ENCODE measurements at regions not wholly inside any gene's neighbourhood (a gene's known extent, or its start where the extent isn't known, plus 50 kb on each side); places are given as distances from the start of the nearest gene placed in this dataset.
A peak's percentile ranks its signal among the peaks of the same experiment; 100 is the strongest.
"Not testable (repeated sequence)": the region's sequence is repeated elsewhere in the genome, so short reads cannot be mapped to it uniquely, and the experiment has no call there.

DNA sequence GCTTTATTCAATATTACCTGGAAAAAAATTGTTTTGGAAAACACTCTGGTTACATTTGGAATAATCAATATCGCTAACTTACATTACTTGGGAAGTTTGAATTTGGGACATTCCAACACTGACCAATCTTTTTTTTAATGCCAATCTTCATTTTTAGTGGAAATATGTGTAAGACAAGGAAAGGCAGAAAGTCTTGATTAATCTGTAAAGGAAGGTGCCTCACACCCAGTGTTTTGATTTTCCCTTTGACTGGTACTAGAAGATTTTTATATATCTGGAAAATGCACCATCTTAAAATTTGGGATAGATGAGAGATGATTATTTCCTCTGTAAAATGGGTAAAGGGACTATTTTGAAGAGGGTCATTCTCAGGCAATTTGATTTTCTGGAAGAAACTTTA is 879.2 kb upstream of the ZEB2 start:
- DNase-seq (ENCODE audit: low spot score), result no peak

DNA sequence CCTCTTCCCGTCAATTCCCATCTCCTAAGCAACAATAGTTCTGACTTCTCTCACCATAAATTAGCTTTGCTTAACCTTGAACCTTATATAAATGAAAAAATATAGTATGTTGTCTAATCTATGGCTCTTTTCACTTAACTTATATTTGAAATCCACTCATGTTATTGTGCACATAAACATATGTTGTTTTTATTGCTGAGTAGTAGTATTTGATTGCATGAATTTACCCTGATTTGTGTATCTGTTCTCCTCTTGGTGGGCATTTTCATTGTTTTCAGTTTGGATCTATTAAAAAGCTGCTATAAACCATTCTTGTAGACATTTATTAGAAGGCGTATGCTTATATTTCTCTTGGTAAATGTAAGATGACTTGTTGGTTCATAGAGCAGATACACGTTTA is 874.3 kb upstream of the ZEB2 start:
- no peak for DNase-seq (ENCODE audit: low spot score)

GRCh38 chr2:145386973-145387372 is 867.1 kb upstream of the ZEB2 start:
- DNase-seq (ENCODE audit: low spot score), result no peak

- DNase-seq (ENCODE audit: low spot score), result no peak
These were observed 864.0 kb upstream of the ZEB2 start for GRCh38 chr2:145383961-145384360.

DNA sequence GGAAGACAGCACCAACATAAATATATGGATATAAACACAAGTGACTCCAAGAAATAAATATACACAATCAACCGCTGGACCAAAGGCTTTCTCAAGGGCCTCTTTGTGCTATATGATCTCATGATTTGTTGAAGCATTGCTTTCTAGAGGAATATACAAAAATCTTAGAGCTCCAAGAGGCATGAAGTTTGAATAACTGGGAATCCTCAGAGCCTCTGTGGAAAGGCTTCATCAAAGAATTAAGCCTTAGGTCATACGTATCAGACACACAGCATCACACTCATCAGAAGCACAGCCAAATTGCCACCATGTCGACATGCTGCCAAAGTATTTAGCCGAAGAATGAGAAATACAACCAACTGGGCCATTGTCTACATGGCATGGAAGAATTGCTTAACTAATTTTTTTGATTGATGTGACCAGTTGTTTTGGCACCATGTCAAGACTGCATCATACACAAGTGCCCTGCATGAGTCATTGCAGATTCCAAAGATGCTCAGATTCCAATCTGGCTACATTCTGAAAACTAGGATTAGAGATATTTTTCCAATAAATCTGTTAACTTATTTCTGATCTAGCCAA is 860.6 kb upstream of the ZEB2 start:
- peak; percentile 4 for DNase-seq (ENCODE audit: low spot score)

- DNase-seq (ENCODE audit: low spot score), result no peak
These were observed 860.0 kb upstream of the ZEB2 start for GRCh38 chr2:145379934-145380333.

DNA sequence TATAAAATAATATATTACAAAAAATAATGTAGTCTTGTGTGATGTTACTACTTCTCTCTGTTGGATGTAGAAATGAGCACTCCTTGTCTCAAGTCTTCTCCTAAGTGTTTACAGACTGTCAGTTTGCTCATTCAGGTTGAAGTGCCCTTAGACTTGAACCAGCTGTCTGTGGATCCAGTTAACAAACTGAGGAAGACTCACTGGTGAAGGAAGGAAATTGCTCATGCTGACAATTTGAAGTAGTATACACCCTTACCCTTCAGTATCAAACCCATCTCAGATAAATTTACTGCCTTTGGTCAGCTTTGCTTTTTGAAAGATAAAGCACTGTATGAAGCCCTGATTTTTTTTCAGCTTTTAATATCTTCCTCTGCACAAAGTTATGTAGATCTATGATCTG is 854.2 kb upstream of the ZEB2 start:
- DNase-seq (ENCODE audit: low spot score), result no peak

GRCh38 chr2:145367334-145367733 is 847.4 kb upstream of the ZEB2 start:
- DNase-seq (ENCODE audit: low spot score), result not testable (repeated sequence)

DNA sequence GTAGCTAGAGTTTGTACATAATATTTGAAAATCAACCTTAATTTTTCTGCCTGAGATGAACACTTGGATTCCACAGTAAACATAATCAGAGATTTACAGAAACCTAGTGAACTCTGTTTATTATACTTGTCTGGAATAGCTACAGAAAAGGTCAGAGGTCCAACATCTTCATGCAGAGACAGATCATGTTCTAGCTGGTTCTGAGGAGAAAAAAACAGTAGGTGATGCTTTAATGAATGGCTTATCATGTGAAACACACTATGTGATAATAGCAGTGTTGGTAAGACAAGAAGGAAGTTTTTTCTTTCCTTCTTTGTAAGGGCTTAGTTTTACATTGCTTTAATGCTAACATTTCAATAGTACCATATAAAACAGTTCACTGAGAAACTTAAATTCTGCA is 846.4 kb upstream of the ZEB2 start:
- no peak for DNase-seq (ENCODE audit: low spot score)

GRCh38 chr2:145360129-145360790 is 840.3 kb upstream of the ZEB2 start:
- no peak for DNase-seq (ENCODE audit: low spot score)

- no peak for DNase-seq (ENCODE audit: low spot score)
These were observed 839.6 kb upstream of the ZEB2 start for GRCh38 chr2:145359561-145359960.

GRCh38 chr2:145356056-145356455 is 836.1 kb upstream of the ZEB2 start:
- no peak for DNase-seq (ENCODE audit: low spot score)

DNA sequence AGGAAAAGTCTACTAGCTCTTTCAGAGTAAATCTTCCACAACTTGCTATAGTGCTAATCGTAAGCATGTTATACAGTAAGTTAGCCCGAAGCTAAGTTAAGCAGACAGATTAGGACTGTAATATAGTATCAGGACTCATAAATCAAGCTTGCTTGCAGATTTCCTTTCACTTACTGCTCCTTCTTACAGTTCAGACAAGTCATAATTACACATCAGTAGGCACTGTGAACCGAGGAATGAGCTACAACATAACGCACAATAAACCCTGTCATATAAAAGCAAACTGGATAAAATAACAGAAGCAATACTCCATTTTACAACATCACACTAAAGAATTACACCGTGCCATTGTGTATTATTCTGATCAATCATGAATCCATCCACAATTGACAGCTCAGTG is 832.6 kb upstream of the ZEB2 start:
- DNase-seq (ENCODE audit: low spot score), result no peak

- no peak for DNase-seq (ENCODE audit: low spot score)
These were observed 832.0 kb upstream of the ZEB2 start for GRCh38 chr2:145351864-145352425.

- DNase-seq (ENCODE audit: low spot score), result no peak
These were observed 830.1 kb upstream of the ZEB2 start for GRCh38 chr2:145350011-145350410.

DNA sequence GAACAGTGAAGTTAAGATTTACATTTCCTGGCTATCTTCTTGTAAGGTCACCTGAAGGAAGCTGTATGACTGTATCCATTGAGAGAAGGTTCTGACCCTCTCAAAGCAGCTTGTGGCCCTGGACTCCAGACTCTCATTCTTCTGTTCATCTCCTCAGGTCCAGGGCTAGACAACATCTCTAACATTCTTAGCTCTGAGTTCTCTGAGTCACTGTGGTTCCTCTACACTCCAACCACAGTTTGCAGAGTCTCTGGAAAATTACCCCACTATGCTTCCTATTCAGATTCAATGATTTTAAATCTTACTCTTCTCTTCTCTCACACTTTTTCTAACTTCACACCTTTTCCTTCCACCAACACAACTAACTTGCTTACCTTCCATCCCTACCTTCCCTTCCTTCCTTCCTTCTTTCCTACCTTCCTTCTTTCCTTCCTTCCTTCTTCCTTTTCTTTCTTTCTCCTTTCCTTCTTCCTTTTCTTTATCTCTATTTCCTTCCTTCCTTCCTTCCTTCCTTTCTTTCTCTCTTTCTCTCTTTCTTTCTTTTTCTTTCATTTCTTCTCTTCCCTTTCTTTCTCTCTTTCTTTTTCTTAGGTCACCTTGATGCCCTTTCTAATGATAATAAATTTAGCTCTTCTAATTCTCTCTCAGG is 824.3 kb upstream of the ZEB2 start:
- no peak for DNase-seq (ENCODE audit: low spot score)

- DNase-seq (ENCODE audit: low spot score), result no peak
These were observed 823.4 kb upstream of the ZEB2 start for GRCh38 chr2:145343287-145343686.

- DNase-seq (ENCODE audit: low spot score), result no peak
These were observed 821.6 kb upstream of the ZEB2 start for GRCh38 chr2:145341536-145341935.

DNA sequence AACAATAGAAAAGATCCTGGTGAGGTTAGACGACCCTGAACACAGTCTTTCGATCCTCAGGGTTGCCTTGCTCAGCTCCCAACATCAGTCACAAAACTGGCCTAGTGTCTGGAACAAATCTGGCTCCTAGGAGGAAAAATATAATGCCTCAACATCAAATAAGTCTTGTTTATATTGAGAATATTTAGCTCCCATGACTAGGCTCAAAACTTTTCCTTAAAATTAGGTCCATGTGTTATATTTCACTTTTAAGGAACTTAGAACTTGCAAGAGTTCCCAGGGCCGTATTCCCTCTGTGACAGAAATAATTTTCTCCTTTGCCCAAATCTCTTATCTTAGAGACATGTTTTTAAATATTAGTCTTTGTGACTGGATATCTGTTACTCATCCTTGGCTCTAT is 819.7 kb upstream of the ZEB2 start:
- DNase-seq (ENCODE audit: low spot score), result no peak

- no peak for DNase-seq (ENCODE audit: low spot score)
These were observed 812.4 kb upstream of the ZEB2 start for GRCh38 chr2:145332210-145332898.

GRCh38 chr2:145329971-145330370 is 810.1 kb upstream of the ZEB2 start:
- no peak for DNase-seq (ENCODE audit: low spot score)

DNA sequence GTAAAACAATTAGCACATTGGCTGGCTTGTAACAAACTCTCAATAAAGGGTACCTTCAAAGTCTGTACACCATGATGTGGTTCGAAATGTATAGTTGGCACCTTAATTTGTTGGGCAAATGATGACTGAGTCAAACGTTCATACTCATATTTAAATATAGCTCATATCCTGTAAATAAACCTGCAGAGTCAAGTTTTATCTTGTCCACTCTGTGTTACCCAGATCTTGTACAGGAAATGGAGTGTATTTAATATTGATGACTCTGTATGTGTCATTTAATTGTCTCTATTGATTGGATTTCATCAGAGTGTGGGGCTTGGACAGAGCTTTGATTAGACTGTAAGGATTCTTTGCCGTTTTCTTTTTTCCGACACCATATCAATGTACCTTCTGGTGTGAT is 805.6 kb upstream of the ZEB2 start:
- DNase-seq (ENCODE audit: low spot score), result no peak

GRCh38 chr2:145324748-145325147 is 804.8 kb upstream of the ZEB2 start:
- no peak for DNase-seq (ENCODE audit: low spot score)

All from SW480 (cell line).